Astrocyte of the cerebellum (primary cell): ENCODE measurements at regions not wholly inside any gene's neighbourhood (a gene's known extent, or its start where the extent isn't known, plus 50 kb on each side); places are given as distances from the start of the nearest gene placed in this dataset.

Experiments used
- DNase-seq: peaks from one replicate; pipeline ENCODE4 v3.0.0-alpha.2; 2011; ENCODE audit warnings: low read depth
- H3K4me3 ChIP-seq: 2 replicates; pipeline ENCODE4 v1.5.1; 2011; ENCODE audit warnings: mild to moderate bottlenecking, low read depth, low read length, moderate library complexity
- CTCF ChIP-seq: IDR thresholded peaks from 2 replicates; pipeline ENCODE4 v1.5.1; 2012; ENCODE audit warnings: low read length, low read depth, moderate library complexity, mild to moderate bottlenecking; ENCODE audit errors: missing control alignments
- in situ Hi-C: cut with HindIII; loops from 2 replicates; pipeline ENCODE4 v1.10.0; 2017; ENCODE audit warnings: low sequenced_read_pairs

GRCh38 chr5:56369361-56369811, 136.3 kb upstream of the ANKRD55 start:
- in situ Hi-C loops: no loop called here

GRCh38 chr5:56367748-56368147, 134.6 kb upstream of the ANKRD55 start:
- no peak for DNase-seq
- in situ Hi-C loops: no loop called here
- TF ChIP-seq CTCF: no peak
- H3K4me3 ChIP-seq: no peak overlapping the region

More at GRCh38 chr5:56369361-56369811, 136.3 kb upstream of the ANKRD55 start:
- no peak for TF ChIP-seq CTCF
- H3K4me3 ChIP-seq: no peak overlapping the region
- no peak for DNase-seq

GRCh38 chr5:56366986-56367385, 133.9 kb upstream of the ANKRD55 start:
- no peak overlapping the region for H3K4me3 ChIP-seq
- in situ Hi-C loops: no loop called here
- no peak for DNase-seq
- no peak for TF ChIP-seq CTCF

GRCh38 chr5:56361398-56361797, 128.3 kb upstream of the ANKRD55 start:
- DNase-seq: no peak
- in situ Hi-C loops: no loop called here
- H3K4me3 ChIP-seq: no peak overlapping the region
- no peak for TF ChIP-seq CTCF

- peak; percentile 81 for DNase-seq
- no peak overlapping the region for H3K4me3 ChIP-seq
- TF ChIP-seq CTCF: no peak
- in situ Hi-C loops: no loop called here
Measured at GRCh38 chr5:56360816-56361215, 127.7 kb upstream of the ANKRD55 start.

GRCh38 chr5:56359809-56360685, 126.9 kb upstream of the ANKRD55 start:
- H3K4me3 ChIP-seq: no peak overlapping the region
- DNase-seq: peak; percentile 37
- in situ Hi-C loops: no loop called here
- no peak for TF ChIP-seq CTCF
